ENCODE measurements at regions not wholly inside any gene's neighbourhood (a gene's known extent, or its start where the extent isn't known, plus 50 kb on each side); places are given as distances from the start of the nearest gene placed in this dataset.

DNA sequence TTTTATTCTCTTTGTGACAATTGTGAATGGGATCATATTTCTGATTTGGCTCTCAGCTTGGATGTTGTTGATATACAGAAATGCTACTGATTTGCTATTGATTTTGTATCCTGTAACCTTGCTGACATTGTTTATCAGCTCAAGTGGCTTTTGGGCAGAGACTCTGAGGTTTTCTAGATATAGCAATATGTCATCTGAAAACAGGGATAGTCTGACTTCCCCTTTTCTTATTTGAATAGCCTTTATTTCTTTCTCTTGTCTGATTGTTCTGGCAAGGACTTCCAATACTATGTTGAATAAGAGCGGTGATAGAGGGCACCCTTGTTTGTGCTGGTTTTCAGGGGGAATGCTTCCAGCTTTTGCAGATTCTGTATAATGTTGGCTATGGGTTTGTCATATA is 150.8 kb downstream of the FASLG start:
- Histone ChIP-seq H3K79me2 (ENCODE audit: control insufficient read depth in 1 of 2, insufficient read depth in 2 of 2, low read length in 2 of 2) (no peaks in the 10 kb centered on the region), H2AFZ (ENCODE audit: low read length) (no peak overlapping the region), H3K27ac (ENCODE audit: low read depth, low read length) (no peak overlapping the region), H3K36me3 (ENCODE audit: control insufficient read depth in 2 of 4, insufficient read depth in 4 of 4, low read length in 3 of 4) (0 out of 8 replicates have a peak, but pooled peaks cover 0 to 2% (median 0%) of the 10 kb centered on the region in 4 experiments), H3K23me2 (ENCODE audit: low read depth, low read length) (no peaks in the 10 kb centered on the region), H2BK15ac (ENCODE audit: low read length) (no peak overlapping the region), H3K27me3 (replicated peaks in 1 of 4; ENCODE audit: control insufficient read depth in 3 of 4, extremely low read depth in 1 of 4, insufficient read depth in 3 of 4, low read length in 3 of 4) (no peaks in the 10 kb centered on the region), H2BK5ac (ENCODE audit: low read depth, low read length) (no peak overlapping the region), H3K4me3 (ENCODE audit: extremely low read depth in 1 of 4, insufficient read depth in 2 of 4, low read depth in 3 of 4, low read length in 4 of 4) (no peak overlapping the region), H4K91ac (replicated peaks; ENCODE audit: insufficient read length, low read length) (no peak overlapping the region), H2BK20ac (ENCODE audit: low read length) (no peak overlapping the region), H3K14ac (ENCODE audit: insufficient read length) (no peak overlapping the region), H4K8ac (ENCODE audit: extremely low read depth, insufficient read depth, low read length) (no peak overlapping the region), H3K23ac (ENCODE audit: insufficient read length) (no peak overlapping the region), H2BK12ac (ENCODE audit: low read depth, low read length) (no peak overlapping the region), H3K4ac (replicated peaks; ENCODE audit: insufficient read length, low read depth, low read length) (no peak overlapping the region), H3K4me2 (ENCODE audit: insufficient read depth in 1 of 2, low read depth in 2 of 2, low read length in 2 of 2) (no peak overlapping the region), H3K4me1 (replicated peaks in 1 of 4; ENCODE audit: control insufficient read depth in 3 of 4, insufficient read depth in 4 of 4, low read length in 3 of 4) (no peaks in the 10 kb centered on the region), H3K56ac (replicated peaks; ENCODE audit: insufficient read length, low read depth, low read length) (no peak overlapping the region), H3K9me3 (ENCODE audit: insufficient read depth in 2 of 2, low read depth in 1 of 2, low read length in 1 of 2) (peaks cover 5 to 13% of the 10 kb centered on the region in 2 experiments), H3K9ac (replicated peaks in 1 of 4; ENCODE audit: extremely low read depth in 1 of 4, low read depth in 3 of 4, low read length in 3 of 4) (no peak overlapping the region), H2BK120ac (replicated peaks; ENCODE audit: low read depth, low read length) (no peak overlapping the region), H2AK5ac (ENCODE audit: low read depth, low read length) (no peak overlapping the region), H4K5ac (ENCODE audit: insufficient read length, low read depth, low read length) (no peak overlapping the region), H4K20me1 (replicated peaks in 1 of 2; ENCODE audit: control insufficient read depth in 1 of 2, insufficient read depth in 2 of 2, low read length in 2 of 2) (no peaks in the 10 kb centered on the region), H3K18ac (ENCODE audit: extremely low read depth, low read length) (no peak overlapping the region), H3K79me1 (ENCODE audit: low read depth, low read length) (no peaks in the 10 kb centered on the region)
- POLR2A ChIA-PET (ENCODE audit: partially characterized antibody): no interaction called here
- DNase-seq (ENCODE audit: low read depth in 1 of 2, low spot score in 2 of 2) (no peak), FAIRE-seq (no peak)
- CTCF ChIA-PET (ENCODE audit: partially characterized antibody): interaction anchor here (1.2 kb wide), 1 partner anchor 393 kb away, joined by 3 read pairs; no protein-coding TSS in a partner anchor
- 93% methylated on average over 1 of the region's 1 CpG; no CpG with 5 or more reads in 1 of the 2 experiments for WGBS, 2 experiments (ENCODE audit: extremely low coverage in 1 of 2, insufficient coverage in 1 of 2, insufficient read length in 1 of 2, insufficient replicate concordance in 2 of 2, low coverage in 1 of 2, low lambda C conversion rate in 2 of 2, missing lambda C conversion rate in 1 of 2)
- no peak for TF ChIP-seq TAF1 (IDR thresholded peaks at IDR 0.05; ENCODE audit: low read depth, low read length)
- TF ChIP-seq CEBPB (IDR thresholded peaks at IDR 0.05; ENCODE audit: low read depth, low read length): no peak
- TF ChIP-seq SUZ12 (IDR thresholded peaks at IDR 0.05; ENCODE audit: low read length): no peak
- TF ChIP-seq FOSL1 (IDR thresholded peaks at IDR 0.05; ENCODE audit: insufficient read depth, low read depth, low read length): no peak
- no peak for TF ChIP-seq TCF12 (IDR thresholded peaks at IDR 0.05; ENCODE audit: low read depth, low read length)
- no peak for TF ChIP-seq NANOG (IDR thresholded peaks at IDR 0.05; ENCODE audit: insufficient read depth, low read depth, low read length, poor library complexity, severe bottlenecking)
- TF ChIP-seq SIN3A (conservative IDR thresholded peaks at IDR 0.05 in 1 of 2, IDR thresholded peaks at IDR 0.05 in 1 of 2; ENCODE audit: low read depth in 1 of 2, low read length in 2 of 2): no peak
- no peak for TF ChIP-seq BCL11A (IDR thresholded peaks at IDR 0.05; ENCODE audit: low read depth in 2 of 2, low read length in 2 of 2)
- TF ChIP-seq CBX8 (IDR thresholded peaks at IDR 0.05; ENCODE audit: borderline replicate concordance, low read depth, low read length): no peak
- TF ChIP-seq, protein P1, sequence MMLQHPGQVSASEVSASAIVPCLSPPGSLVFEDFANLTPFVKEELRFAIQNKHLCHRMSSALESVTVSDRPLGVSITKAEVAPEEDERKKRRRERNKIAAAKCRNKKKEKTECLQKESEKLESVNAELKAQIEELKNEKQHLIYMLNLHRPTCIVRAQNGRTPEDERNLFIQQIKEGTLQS (IDR thresholded peaks at IDR 0.05; ENCODE audit: insufficient read depth, low read depth, low read length): no peak
- TF ChIP-seq YY1 (IDR thresholded peaks at IDR 0.05; ENCODE audit: low read depth, low read length): no peak
- TF ChIP-seq RFX5 (IDR thresholded peaks at IDR 0.05; ENCODE audit: borderline replicate concordance, low read depth, low read length): no peak
- TF ChIP-seq, protein P2, sequence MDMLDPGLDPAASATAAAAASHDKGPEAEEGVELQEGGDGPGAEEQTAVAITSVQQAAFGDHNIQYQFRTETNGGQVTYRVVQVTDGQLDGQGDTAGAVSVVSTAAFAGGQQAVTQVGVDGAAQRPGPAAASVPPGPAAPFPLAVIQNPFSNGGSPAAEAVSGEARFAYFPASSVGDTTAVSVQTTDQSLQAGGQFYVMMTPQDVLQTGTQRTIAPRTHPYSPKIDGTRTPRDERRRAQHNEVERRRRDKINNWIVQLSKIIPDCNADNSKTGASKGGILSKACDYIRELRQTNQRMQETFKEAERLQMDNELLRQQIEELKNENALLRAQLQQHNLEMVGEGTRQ (IDR thresholded peaks at IDR 0.05; ENCODE audit: low read length): no peak

Measured in H1 (cell line).